Right cardiac atrium (tissue), 5 donors: ENCODE measurements at regions not wholly inside any gene's neighbourhood (a gene's known extent, or its start where the extent isn't known, plus 50 kb on each side); places are given as distances from the start of the nearest gene placed in this dataset.

Source experiments
- ATAC-seq, 2 donors: fragments of 200-7000 bp; cut with Tn5 transposase; one replicate each; pipeline versions ENCODE4 v1.8.0 to v1.9.1; 2020; ENCODE audit warnings: moderate library complexity in 2 of 2, mild to moderate bottlenecking in 1 of 2
- DNase-seq, 3 donors: peaks; one replicate each; pipeline ENCODE4 v3.0.0-alpha.2; 2020
- H3K27ac ChIP-seq: one replicate; pipeline ENCODE4 v1.5.1; 2013; ENCODE audit warnings: mild to moderate bottlenecking, low read length, control low read depth, moderate library complexity
- H3K27me3 ChIP-seq: one replicate; pipeline ENCODE4 v1.6.1; 2013; ENCODE audit not compliant: control insufficient read depth, insufficient read depth
- H3K4me1 ChIP-seq: one replicate; pipeline ENCODE4 v1.6.1; 2013; ENCODE audit warnings: low read length; ENCODE audit not compliant: control insufficient read depth, insufficient read depth
- H3K4me3 ChIP-seq: one replicate; pipeline ENCODE4 v1.5.1; 2013; ENCODE audit warnings: low read length, control low read depth
- H3K9me3 ChIP-seq: one replicate; pipeline ENCODE4 v1.6.1; 2013; ENCODE audit warnings: low read length; ENCODE audit not compliant: control insufficient read depth
- WGBS: extraction: QIAGEN DNeasy Blood & Tissue Kit; methylation state at CpG from one replicate; pipeline ENCODE4 v1.1.7; 2013; 5-methylcytosine and 5-hydroxymethylcytosine counted together
- intact Hi-C, 4 donors: fragments of 100-400 bp; cut with DNase I; formaldehyde crosslinking; loops; one replicate each; pipeline versions ENCODE4 v1.11.0 to v1.14.0; 2022 to 2023
- donor health status: healthy with polysubstance abuse.
- donor health status: DM: no; HTN: yes; CAD: no.
- donor health status: DM: no; HTN: no; CAD: no.
- donor health status: DM: no; HTN: yes; CAD: no; lungs with severe emphysema.
- donor health status: DM: yes; HTN: yes; CAD: no.

DNA sequence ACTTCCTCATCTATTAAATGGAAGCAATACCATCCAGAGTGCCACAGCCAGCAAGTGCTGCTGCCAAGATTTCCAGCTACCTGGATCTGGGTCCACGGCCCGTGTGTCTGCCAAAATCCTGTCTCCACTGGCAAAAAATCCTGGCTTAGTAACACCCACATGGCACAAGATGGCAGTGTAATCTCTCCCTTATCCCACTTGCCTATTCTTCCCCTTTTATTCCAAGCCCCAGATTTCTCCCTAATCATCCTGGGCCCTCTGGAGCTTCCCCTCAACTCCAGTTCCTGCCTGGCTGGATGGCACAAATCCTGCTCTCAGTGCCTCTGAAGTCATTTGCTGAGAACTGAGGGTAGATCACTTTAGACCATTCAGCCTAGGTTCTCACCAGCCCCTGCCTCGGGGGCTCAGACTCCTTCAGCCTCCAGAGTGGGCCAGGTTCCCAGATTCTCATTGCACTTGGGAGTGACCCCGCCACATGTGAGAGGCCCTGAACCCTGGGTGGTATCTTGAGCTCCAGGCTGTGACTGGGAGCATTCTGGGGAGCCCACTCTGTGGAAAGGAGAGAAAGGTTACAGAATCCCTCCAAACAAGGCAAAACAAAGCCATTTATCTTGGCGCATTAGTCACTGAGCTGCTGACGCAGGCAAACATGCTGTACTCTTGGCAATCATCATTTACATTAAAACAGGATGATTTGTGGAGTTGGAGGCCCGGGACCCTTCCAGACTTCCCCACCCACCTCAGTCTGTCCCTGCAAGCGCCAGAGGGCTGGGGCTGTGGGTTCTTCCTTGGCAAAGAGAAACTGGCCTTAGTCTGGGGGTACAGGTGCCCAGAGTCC lies 325.8 kb downstream of the DYSF start:
- Histone ChIP-seq H3K27me3 (no peaks in the 10 kb centered on the region), H3K27ac (no peak overlapping the region), H3K4me3 (no peak overlapping the region), H3K9me3 (no peaks in the 10 kb centered on the region), H3K4me1 (no peaks in the 10 kb centered on the region)
- no peak for DNase-seq
- intact Hi-C loops: no loop called here
- peak; percentile 37 to 45 for ATAC-seq
- WGBS: 77% methylated on average over 8 of the region's 8 CpGs

DNA sequence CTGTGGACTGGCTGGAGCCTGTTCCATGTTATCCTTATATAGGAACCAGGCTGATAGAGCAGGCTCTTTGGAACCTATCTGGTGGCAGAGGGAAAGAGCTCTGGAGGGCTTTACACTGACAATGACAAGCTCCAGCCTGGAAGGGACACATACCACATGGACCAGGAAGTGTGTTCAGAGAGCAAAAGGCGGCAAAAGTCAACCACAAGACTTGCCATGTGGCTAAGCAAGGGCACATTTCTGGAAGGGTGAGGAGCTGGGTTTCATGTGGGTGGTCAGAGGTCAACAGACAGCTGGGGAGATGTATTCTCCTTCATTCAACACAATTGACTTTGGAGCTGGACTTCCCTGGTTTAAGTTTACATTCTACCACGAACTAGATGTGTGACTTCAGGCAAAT lies 325.2 kb downstream of the DYSF start:
- no peak for ATAC-seq

DNA sequence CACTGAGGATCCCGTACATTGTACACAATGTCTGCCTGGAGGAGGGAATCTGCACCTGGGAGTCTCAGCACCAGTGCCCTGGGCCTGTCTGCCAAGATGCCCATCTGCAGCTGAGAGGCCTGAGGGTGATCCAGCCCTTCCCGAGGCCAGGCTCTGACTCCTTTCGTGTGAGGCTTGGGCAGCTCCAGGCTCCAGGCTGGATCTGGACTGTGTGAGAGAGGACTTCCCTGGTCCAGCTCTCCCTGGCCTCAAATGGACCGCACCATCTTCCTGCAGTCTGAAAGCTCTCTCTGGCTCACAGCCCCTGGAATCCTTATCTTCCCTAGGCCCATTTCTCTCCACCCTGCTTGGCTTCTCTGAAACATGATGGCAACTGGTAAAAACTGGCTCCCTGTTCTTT lies 324.6 kb downstream of the DYSF start:
- no peaks in the 10 kb centered on the region for H3K9me3 ChIP-seq
- no peak overlapping the region for H3K4me3 ChIP-seq
- H3K27me3 ChIP-seq: no peaks in the 10 kb centered on the region
- 88% methylated on average over 4 of the region's 4 CpGs for WGBS
- DNase-seq: no peak
- intact Hi-C loops: no loop called here
- no peak overlapping the region for H3K27ac ChIP-seq
- H3K4me1 ChIP-seq: no peaks in the 10 kb centered on the region
- peak in 1 of 2 donors; percentile 28 for ATAC-seq

More for the DNA sequence above, 325.2 kb downstream of the DYSF start:
- WGBS: 93% methylated on average over 2 of the region's 2 CpGs
- H3K9me3 ChIP-seq: no peaks in the 10 kb centered on the region
- H3K4me1 ChIP-seq: no peaks in the 10 kb centered on the region
- no peak overlapping the region for H3K4me3 ChIP-seq
- DNase-seq: no peak
- intact Hi-C loops: no loop called here
- H3K27me3 ChIP-seq: no peaks in the 10 kb centered on the region
- H3K27ac ChIP-seq: no peak overlapping the region

DNA sequence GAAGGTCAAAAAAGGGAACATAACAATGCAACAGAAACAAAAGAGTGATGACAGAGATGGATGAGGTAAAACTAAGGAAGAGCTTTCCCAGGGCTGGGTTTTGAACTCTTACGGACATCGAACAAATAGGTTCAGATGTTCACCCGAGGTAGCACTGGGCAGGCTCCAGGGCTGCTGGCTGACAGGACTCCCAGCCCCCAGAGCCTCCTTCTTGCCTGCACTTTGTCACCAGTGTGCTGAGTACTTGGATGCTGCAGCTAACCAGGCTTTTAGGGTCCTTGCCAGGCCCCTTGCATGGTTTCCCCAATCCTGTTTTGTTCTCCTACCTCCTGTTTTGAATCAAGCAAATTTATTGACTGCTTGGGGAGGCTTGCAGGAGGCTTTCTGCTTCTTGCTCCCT lies 322.9 kb downstream of the DYSF start:
- intact Hi-C loops: no loop called here
- Histone ChIP-seq H3K4me3 (no peak overlapping the region), H3K9me3 (no peaks in the 10 kb centered on the region), H3K4me1 (no peaks in the 10 kb centered on the region), H3K27me3 (no peaks in the 10 kb centered on the region), H3K27ac (no peak overlapping the region)
- DNase-seq (no peak), ATAC-seq (no peak)
- WGBS: 87% methylated on average over 3 of the region's 3 CpGs

DNA sequence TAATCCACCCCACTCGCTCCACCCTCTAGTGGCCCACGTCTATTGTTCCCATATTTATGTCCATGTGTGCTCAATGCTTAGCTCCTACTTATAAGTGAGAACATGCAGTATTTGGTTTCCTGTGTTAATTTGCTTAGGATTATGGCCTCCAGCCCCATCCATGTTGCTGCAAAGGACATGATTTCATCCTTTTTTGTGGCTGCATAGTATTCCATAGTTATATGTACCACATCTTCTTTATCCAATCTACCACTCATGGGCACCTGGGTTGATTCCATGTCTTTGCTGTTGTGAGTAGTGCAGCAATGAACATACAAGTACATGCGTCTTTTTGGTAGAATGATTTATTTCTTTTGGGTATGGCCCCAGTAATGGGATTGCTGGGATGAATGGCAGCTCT lies 319.9 kb downstream of the DYSF start:
- 91% methylated on average over 3 of the region's 3 CpGs for WGBS
- ATAC-seq (no peak), DNase-seq (no peak)
- no peak overlapping the region for H3K4me3 ChIP-seq
- H3K27me3 ChIP-seq: no peaks in the 10 kb centered on the region
- H3K4me1 ChIP-seq: no peaks in the 10 kb centered on the region
- intact Hi-C loops: no loop called here
- no peak overlapping the region for H3K27ac ChIP-seq
- peaks cover 1% of the 10 kb centered on the region for H3K9me3 ChIP-seq

DNA sequence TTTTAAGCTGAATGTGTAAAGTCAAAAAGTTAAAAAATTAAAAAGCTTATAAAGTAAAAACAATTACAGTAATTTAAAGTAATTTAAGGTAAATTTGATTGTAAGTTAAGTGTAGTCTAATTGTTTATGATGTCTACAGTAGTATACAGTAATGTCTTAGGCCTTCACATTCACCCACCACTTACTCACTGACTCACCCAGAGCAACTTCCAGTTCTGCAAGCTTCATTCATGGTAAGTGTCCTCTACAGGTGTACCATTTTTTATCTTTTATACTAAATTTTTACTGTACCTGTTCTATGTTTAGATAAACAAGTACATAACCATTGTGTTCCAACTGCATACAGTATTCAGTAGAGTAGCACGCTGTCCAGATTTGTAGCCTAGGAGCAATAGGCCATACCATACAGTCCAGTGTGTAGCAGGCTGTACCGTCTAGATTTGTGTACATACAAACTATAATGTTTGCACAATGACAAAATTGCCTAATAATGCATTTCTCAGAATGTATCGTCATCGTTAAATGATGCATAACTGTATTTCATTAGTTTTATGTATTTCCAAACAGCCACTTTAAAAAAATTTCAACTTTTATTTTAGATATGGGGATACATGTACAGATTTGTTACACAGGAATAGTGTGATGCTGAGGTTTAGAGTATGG lies 319.3 kb downstream of the DYSF start:
- no peaks in the 10 kb centered on the region for H3K4me1 ChIP-seq
- no peaks in the 10 kb centered on the region for H3K27me3 ChIP-seq
- 96% methylated on average over 4 of the region's 4 CpGs for WGBS
- ATAC-seq: no peak
- intact Hi-C loops: no loop called here
- no peak overlapping the region for H3K4me3 ChIP-seq
- H3K27ac ChIP-seq: no peak overlapping the region
- no peak for DNase-seq
- peaks cover 1% of the 10 kb centered on the region for H3K9me3 ChIP-seq

DNA sequence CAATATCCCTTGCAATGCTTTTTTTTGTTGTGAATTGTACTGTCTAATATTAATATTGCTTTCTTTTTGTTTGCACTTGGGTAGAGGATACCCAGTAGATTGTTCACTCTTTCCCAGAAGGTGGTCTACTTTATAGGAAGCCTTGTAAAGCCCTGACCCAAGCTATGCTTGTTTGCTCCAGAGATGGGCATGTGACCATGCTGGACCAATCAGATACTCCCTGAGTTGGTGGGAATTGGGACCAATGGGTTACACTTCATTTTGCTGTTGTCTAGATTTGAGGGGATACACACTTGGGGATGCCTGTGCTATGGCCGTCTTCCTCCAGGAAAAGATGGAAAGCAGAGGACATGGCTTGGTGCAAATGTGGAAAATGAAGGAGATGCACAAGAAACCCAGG lies 314.3 kb downstream of the DYSF start:
- WGBS: 91% methylated on average over 1 of the region's 1 CpG
- no peak for DNase-seq
- no peak overlapping the region for H3K27ac ChIP-seq
- intact Hi-C loops: no loop called here
- H3K27me3 ChIP-seq: no peaks in the 10 kb centered on the region
- peaks cover 1% of the 10 kb centered on the region for H3K9me3 ChIP-seq
- H3K4me3 ChIP-seq: no peak overlapping the region
- no peak for ATAC-seq
- no peaks in the 10 kb centered on the region for H3K4me1 ChIP-seq

DNA sequence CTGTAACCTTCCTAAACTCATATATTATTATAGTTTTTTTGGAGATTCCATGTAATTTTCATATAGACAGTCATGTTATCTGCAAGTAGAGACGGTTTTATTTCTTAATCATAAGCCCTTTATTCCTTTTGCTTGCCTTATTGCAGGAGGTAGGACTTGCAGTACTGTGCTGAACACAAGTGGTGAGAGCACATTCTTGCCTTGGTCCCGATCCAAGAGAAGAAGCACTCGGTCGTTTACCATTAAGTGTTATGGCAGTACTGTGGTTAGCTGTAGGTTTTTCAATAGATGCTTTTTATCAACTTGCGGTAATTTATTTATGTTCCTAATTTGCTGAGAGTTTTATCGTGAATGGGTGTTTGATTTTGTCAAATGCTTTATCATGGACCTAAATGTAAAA lies 305.7 kb downstream of the DYSF start:
- no peak for ATAC-seq

DNA sequence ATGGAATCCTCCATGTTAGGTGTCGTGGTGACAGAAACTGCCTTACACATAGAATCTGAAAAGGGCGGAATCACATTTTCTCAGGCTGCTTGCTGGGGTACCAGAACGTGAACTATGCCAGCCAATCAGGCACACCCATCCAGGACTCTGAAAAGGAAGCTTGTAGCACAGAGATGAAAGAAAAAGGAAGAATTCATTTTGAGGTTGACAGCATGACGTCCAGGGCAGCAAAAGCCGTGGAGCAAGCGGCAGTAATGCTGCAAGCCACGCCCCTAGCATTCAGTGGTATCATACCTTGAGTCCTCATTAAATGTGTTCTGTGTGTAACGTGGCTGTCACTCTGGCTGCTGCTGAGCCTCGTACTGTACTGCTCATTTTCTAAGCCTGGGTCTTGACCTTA lies 304.0 kb downstream of the DYSF start:
- no peaks in the 10 kb centered on the region for H3K9me3 ChIP-seq
- no peak overlapping the region for H3K4me3 ChIP-seq
- H3K27me3 ChIP-seq: no peaks in the 10 kb centered on the region
- no peak for DNase-seq
- no peak overlapping the region for H3K27ac ChIP-seq
- ATAC-seq: no peak
- 85% methylated on average over 9 of the region's 9 CpGs for WGBS
- H3K4me1 ChIP-seq: no peaks in the 10 kb centered on the region
- intact Hi-C loops: no loop called here

More for the DNA sequence above, 305.7 kb downstream of the DYSF start:
- Histone ChIP-seq H3K27me3 (no peaks in the 10 kb centered on the region), H3K4me3 (no peak overlapping the region), H3K9me3 (no peaks in the 10 kb centered on the region), H3K27ac (no peak overlapping the region), H3K4me1 (no peaks in the 10 kb centered on the region)
- 63% methylated on average over 6 of the region's 6 CpGs for WGBS
- DNase-seq: no peak
- intact Hi-C loops: no loop called here

DNA sequence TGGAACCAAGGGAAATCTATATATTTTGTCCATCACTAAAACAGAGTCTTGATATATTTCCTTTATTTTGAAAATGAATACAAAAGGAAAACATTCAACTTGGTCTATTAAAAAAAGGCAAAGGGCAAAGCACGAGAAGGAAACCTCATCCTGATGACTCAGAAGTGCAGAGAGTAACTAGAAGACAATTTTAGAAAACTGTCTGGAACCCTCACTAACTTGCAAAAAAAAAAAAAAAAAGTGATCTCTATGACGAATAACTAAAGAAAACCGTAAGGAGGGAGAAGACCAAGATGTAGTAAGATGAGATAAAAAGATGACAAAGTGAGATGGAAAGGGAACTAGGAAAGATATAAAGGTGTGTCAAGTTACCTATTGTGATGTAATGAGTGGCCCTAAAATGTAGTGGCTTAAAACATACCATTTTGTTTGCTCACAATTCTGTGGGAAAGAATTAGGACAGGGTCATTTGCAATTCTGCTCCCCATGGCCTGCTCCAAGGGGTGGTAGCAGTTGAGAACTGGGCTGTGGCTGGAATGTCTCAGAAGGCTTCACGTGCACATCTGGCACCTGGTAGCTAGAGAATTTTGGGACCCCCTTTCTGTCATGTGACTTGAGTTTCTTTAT lies 303.0 kb downstream of the DYSF start:
- intact Hi-C loops: no loop called here
- DNase-seq (no peak), ATAC-seq (no peak)
- Histone ChIP-seq H3K27ac (no peak overlapping the region), H3K27me3 (no peaks in the 10 kb centered on the region), H3K9me3 (no peaks in the 10 kb centered on the region), H3K4me1 (no peaks in the 10 kb centered on the region), H3K4me3 (no peak overlapping the region)
- 80% methylated on average over 4 of the region's 4 CpGs for WGBS

DNA sequence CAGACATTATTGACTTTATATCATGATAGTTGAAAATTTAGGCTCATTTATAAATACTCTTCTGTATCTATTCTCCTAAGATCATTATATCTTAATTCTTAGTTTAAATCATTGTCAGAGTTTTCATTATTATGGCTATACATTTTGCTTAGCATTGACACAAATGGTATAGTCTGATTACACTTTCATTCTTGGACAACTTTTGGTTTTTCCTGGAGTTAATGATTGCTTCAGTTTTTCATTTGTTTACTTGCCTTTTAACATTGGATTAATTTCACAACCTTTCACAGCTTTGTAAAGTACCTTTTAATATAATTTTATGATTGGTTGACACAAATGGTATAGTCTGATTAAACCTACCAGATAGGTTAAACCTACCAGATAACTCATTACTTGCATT lies 298.2 kb downstream of the DYSF start:
- no peak overlapping the region for H3K27ac ChIP-seq
- peaks cover 13% of the 10 kb centered on the region for H3K4me1 ChIP-seq
- no peaks in the 10 kb centered on the region for H3K9me3 ChIP-seq
- DNase-seq (no peak), ATAC-seq (no peak)
- H3K27me3 ChIP-seq: no peaks in the 10 kb centered on the region
- H3K4me3 ChIP-seq: no peak overlapping the region
- intact Hi-C loops: no loop called here
